Caco-2 (cell line): ENCODE measurements at regions not wholly inside any gene's neighbourhood (a gene's known extent, or its start where the extent isn't known, plus 50 kb on each side); places are given as distances from the start of the nearest gene placed in this dataset.

ENCODE experiments used
- BruUV-seq: library from RNA; stranded (reverse); fragments of 400-500 nt; replicated peaks from 2 replicates; lab custom pipeline; 2021; lab: Mats Ljungman, UMichigan
- CTCF ChIA-PET: fragments of 300-600 bp; sonication (Branson Sonifier 250); formaldehyde crosslinking; loops from one replicate; lab custom pipeline; 2022; ENCODE audit warnings: antibody characterized with exemption; lab: Charles Lee
- POLR2A ChIA-PET: fragments of 300-600 bp; sonication (Branson Sonifier 250); formaldehyde crosslinking; loops from one replicate; lab custom pipeline; 2022; ENCODE audit warnings: antibody characterized with exemption; lab: Charles Lee
- DNase-seq, 2 experiments: peaks; one replicate each; pipeline versions ENCODE4 v3.0.0 to v3.0.0-alpha.2; 2020 to 2022
- H3K27me3 ChIP-seq: replicated peaks from 2 replicates; pipeline ENCODE4 v1.6.0; 2011; ENCODE audit warnings: low read length; ENCODE audit not compliant: control insufficient read depth, insufficient read depth
- H3K36me3 ChIP-seq: 2 replicates; pipeline ENCODE4 v1.5.1; 2011; ENCODE audit warnings: low read length; ENCODE audit not compliant: control insufficient read depth, insufficient read depth
- H3K4me1 ChIP-seq: fragments of 250-450 bp; sonication (Bioruptor Pico); 2 replicates; pipeline ENCODE4 v1.5.1; 2020; ENCODE audit warnings: mild to moderate bottlenecking
- H3K4me3 ChIP-seq: 2 replicates; pipeline ENCODE4 v1.5.1; 2011; ENCODE audit warnings: low read depth, mild to moderate bottlenecking, control low read depth, low read length
- H3K9me3 ChIP-seq: fragments of 250-450 bp; sonication (Bioruptor Pico); 2 replicates; pipeline ENCODE4 v1.5.1; 2020; ENCODE audit warnings: mild to moderate bottlenecking, moderate library complexity
- H3K27ac Mint-ChIP-seq: one replicate; pipeline ENCODE4 v1.8.0; 2022; ENCODE audit warnings: mixed read lengths; ENCODE audit not compliant: unreplicated experiment
- H3K27me3 Mint-ChIP-seq: one replicate; pipeline ENCODE4 v1.8.0; 2022; ENCODE audit warnings: mixed read lengths; ENCODE audit not compliant: insufficient read depth, unreplicated experiment
- H3K36me3 Mint-ChIP-seq: one replicate; pipeline ENCODE4 v1.8.0; 2022; ENCODE audit warnings: mild to moderate bottlenecking, mixed read lengths; ENCODE audit not compliant: insufficient read depth, unreplicated experiment
- H3K4me1 Mint-ChIP-seq: one replicate; pipeline ENCODE4 v1.8.0; 2022; ENCODE audit warnings: low read depth, mixed read lengths; ENCODE audit not compliant: unreplicated experiment
- H3K4me3 Mint-ChIP-seq: one replicate; pipeline ENCODE4 v1.8.0; 2022; ENCODE audit warnings: mild to moderate bottlenecking, moderate library complexity, mixed read lengths; ENCODE audit not compliant: unreplicated experiment
- H3K9me3 Mint-ChIP-seq: one replicate; pipeline ENCODE4 v1.8.0; 2022; ENCODE audit warnings: mixed read lengths; ENCODE audit not compliant: unreplicated experiment
- intact Hi-C: fragments of 100-400 bp; cut with micrococcal nuclease; formaldehyde crosslinking; loops from one replicate; pipeline ENCODE4 v1.10.0; 2022; ENCODE audit not compliant: unreplicated experiment
- TF ChIP-seq, protein P1 (sequence below), 2 experiments: fragments of 200-600 bp in 1 of 2; IDR thresholded peaks; 1 replicate in 1 of 2; 2 replicates in 1 of 2; pipeline versions ENCODE4 v1.5.1 to v1.8.0; 2011 to 2022; ENCODE audit warnings: antibody characterized with exemption in 1 of 2, control low read depth in 1 of 2, inconsistent platforms in 1 of 2, low read depth in 1 of 2, low read length in 1 of 2, mild to moderate bottlenecking in 1 of 2, moderate library complexity in 1 of 2; ENCODE audit not compliant: insufficient read depth in 1 of 2, severe bottlenecking in 1 of 2, unreplicated experiment in 1 of 2

- Histone ChIP-seq H3K4me3 (no peak overlapping the region), H3K36me3 (no peaks in the 10 kb centered on the region), H3K27me3 (no peaks in the 10 kb centered on the region; the same call in none of the 2 replicates), H3K4me1 (no peaks in the 10 kb centered on the region), H3K9me3 (peaks cover 5% of the 10 kb centered on the region; the same call in 1 of the 2 replicates)
- H3K4me1 Mint-ChIP-seq: no peaks in the 10 kb centered on the region
- peaks cover 8% of the 10 kb centered on the region for H3K9me3 Mint-ChIP-seq
- TF ChIP-seq, protein P1, sequence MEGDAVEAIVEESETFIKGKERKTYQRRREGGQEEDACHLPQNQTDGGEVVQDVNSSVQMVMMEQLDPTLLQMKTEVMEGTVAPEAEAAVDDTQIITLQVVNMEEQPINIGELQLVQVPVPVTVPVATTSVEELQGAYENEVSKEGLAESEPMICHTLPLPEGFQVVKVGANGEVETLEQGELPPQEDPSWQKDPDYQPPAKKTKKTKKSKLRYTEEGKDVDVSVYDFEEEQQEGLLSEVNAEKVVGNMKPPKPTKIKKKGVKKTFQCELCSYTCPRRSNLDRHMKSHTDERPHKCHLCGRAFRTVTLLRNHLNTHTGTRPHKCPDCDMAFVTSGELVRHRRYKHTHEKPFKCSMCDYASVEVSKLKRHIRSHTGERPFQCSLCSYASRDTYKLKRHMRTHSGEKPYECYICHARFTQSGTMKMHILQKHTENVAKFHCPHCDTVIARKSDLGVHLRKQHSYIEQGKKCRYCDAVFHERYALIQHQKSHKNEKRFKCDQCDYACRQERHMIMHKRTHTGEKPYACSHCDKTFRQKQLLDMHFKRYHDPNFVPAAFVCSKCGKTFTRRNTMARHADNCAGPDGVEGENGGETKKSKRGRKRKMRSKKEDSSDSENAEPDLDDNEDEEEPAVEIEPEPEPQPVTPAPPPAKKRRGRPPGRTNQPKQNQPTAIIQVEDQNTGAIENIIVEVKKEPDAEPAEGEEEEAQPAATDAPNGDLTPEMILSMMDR (IDR thresholded peaks at IDR 0.05; ENCODE audit: insufficient read depth in 1 of 2, low read depth in 1 of 2, low read length in 1 of 2, severe bottlenecking in 1 of 2, unreplicated experiment in 1 of 2): no peak
- intact Hi-C loops: no loop called here
- H3K27me3 Mint-ChIP-seq: peaks cover 10% of the 10 kb centered on the region
- H3K36me3 Mint-ChIP-seq: no peaks in the 10 kb centered on the region
- no TSS peak for BruUV-seq
- POLR2A ChIA-PET: no interaction called here
- H3K27ac Mint-ChIP-seq: no peak overlapping the region
- H3K4me3 Mint-ChIP-seq: no peak overlapping the region
- DNase-seq: no peak
- CTCF ChIA-PET: no interaction called here
Measured at GRCh38 chr7:24058953-24059352, 225.0 kb upstream of the NPY start.

GRCh38 chr7:24059775-24060174 is 224.2 kb upstream of the NPY start:
- DNase-seq: peak; percentile 23 to 48
- H3K27me3 Mint-ChIP-seq: peaks cover 3% of the 10 kb centered on the region

DNA sequence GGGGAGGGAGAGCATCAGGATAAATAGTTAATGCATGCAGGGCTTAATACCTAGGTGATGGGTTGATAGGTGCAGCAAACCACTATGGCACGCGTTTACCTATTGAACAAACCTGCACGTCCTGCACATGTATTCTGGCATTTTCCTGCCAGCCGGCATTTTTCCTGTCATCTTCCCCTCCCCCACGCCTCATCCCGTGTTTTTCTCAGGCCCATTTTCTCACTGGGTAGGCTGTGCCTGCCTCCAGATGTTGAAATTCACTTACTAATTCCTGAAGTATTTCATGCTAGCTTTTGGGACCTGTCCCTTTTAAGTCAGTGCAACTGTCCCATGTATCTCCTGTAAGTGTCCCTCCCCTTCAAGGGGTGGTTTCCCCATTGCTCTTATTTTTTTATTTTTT is 220.3 kb upstream of the NPY start:
- CTCF ChIA-PET: no interaction called here
- POLR2A ChIA-PET: no interaction called here
- intact Hi-C loops: no loop called here

More at GRCh38 chr7:24059775-24060174, 224.2 kb upstream of the NPY start:
- no TSS peak for BruUV-seq
- Histone ChIP-seq H3K36me3 (no peaks in the 10 kb centered on the region), H3K9me3 (peaks cover 5% of the 10 kb centered on the region; the same call in 1 of the 2 replicates), H3K27me3 (no peaks in the 10 kb centered on the region; the same call in 1 of the 2 replicates), H3K4me1 (no peaks in the 10 kb centered on the region), H3K4me3 (no peak overlapping the region)
- no peaks in the 10 kb centered on the region for H3K4me1 Mint-ChIP-seq
- peaks cover 8% of the 10 kb centered on the region for H3K9me3 Mint-ChIP-seq
- H3K36me3 Mint-ChIP-seq: no peaks in the 10 kb centered on the region
- H3K4me3 Mint-ChIP-seq: no peak overlapping the region
- TF ChIP-seq, protein P1 (IDR thresholded peaks at IDR 0.05; ENCODE audit: insufficient read depth in 1 of 2, low read depth in 1 of 2, low read length in 1 of 2, severe bottlenecking in 1 of 2, unreplicated experiment in 1 of 2): no peak
- POLR2A ChIA-PET: no interaction called here
- CTCF ChIA-PET: no interaction called here
- H3K27ac Mint-ChIP-seq: no peak overlapping the region
- intact Hi-C loops: no loop called here

More for the DNA sequence above, 220.3 kb upstream of the NPY start:
- no peaks in the 10 kb centered on the region for H3K36me3 ChIP-seq
- TF ChIP-seq, protein P1 (IDR thresholded peaks at IDR 0.05; ENCODE audit: insufficient read depth in 1 of 2, low read depth in 1 of 2, low read length in 1 of 2, severe bottlenecking in 1 of 2, unreplicated experiment in 1 of 2): no peak
- H3K27me3 ChIP-seq: no peaks in the 10 kb centered on the region
- H3K4me1 ChIP-seq: no peaks in the 10 kb centered on the region
- no peaks in the 10 kb centered on the region for H3K36me3 Mint-ChIP-seq
- peaks cover 5% of the 10 kb centered on the region; the same call in 1 of the 2 replicates for H3K9me3 ChIP-seq
- peaks cover 8% of the 10 kb centered on the region for H3K9me3 Mint-ChIP-seq
- no peak overlapping the region for H3K4me3 Mint-ChIP-seq
- H3K27me3 Mint-ChIP-seq: peaks cover 3% of the 10 kb centered on the region
- no peak overlapping the region for H3K27ac Mint-ChIP-seq
- DNase-seq: no peak
- no TSS peak for BruUV-seq
- no peaks in the 10 kb centered on the region for H3K4me1 Mint-ChIP-seq
- no peak overlapping the region for H3K4me3 ChIP-seq
